DOHH2 (cell line): ENCODE measurements at regions not wholly inside any gene's neighbourhood (a gene's known extent, or its start where the extent isn't known, plus 50 kb on each side); places are given as distances from the start of the nearest gene placed in this dataset.

Source experiments
- CTCF ChIP-seq: fragments of 200-600 bp; sonication (generic); IDR thresholded peaks from one replicate; pipeline ENCODE4 v1.5.1; 2014; ENCODE audit warnings: antibody characterized with exemption, mild to moderate bottlenecking, low read depth, low read length; ENCODE audit not compliant: poor library complexity, severe bottlenecking
- EZH2phosphoT487 ChIP-seq: fragments of 200-600 bp; sonication (generic); IDR thresholded peaks from 2 replicates; pipeline ENCODE4 v1.6.1; 2017; ENCODE audit warnings: borderline replicate concordance, mild to moderate bottlenecking, antibody characterized with exemption, low read length, moderate library complexity, mixed read lengths

- no peak for TF ChIP-seq CTCF
- TF ChIP-seq EZH2phosphoT487 = no peak
Observed at GRCh38 chr6:112695001-112695400, 347.9 kb downstream of the RFPL4B start.
